ENCODE measurements at regions not wholly inside any gene's neighbourhood (a gene's known extent, or its start where the extent isn't known, plus 50 kb on each side); places are given as distances from the start of the nearest gene placed in this dataset.

DNA sequence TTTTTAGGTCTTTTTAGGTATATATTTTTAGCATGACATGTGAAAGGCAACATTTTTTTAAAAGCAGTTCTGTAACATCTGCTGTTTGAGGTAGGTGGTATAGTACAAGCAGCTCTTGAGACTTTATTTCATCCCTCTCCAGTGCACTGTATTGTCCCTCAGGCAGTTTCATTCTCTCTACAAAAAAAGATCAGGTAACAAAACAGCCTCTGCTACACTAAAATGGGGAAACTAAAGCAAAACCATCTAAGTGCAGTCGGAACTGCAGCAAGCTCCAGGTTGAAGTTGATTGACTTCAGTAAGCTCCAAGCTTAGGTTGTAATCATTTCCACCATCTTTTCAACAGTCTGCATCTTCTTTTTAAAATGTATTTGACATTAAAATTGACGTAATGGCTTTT is 195.6 kb downstream of the DEPDC1B start:
- Mint-ChIP-seq H3K27me3 (ENCODE audit: insufficient read depth, unreplicated experiment) (peaks cover 63% of the 10 kb centered on the region), H3K27ac (ENCODE audit: low read depth, unreplicated experiment) (no peak overlapping the region), H3K4me3 (ENCODE audit: unreplicated experiment) (no peak overlapping the region), H3K9me3 (ENCODE audit: unreplicated experiment) (no peaks in the 10 kb centered on the region), H3K4me1 (ENCODE audit: insufficient read depth, unreplicated experiment) (no peaks in the 10 kb centered on the region), H3K36me3 (ENCODE audit: insufficient read depth, unreplicated experiment) (no peaks in the 10 kb centered on the region)
- DNase-seq (ENCODE audit: unreplicated experiment): no peak
- CTCF ChIA-PET: interaction anchor here (0.7 kb wide), 1 partner anchor 446 kb away, joined by 3 read pairs; no protein-coding TSS in a partner anchor
- intact Hi-C loops (cut with micrococcal nuclease): no loop called here
- TF ChIP-seq, protein P1, sequence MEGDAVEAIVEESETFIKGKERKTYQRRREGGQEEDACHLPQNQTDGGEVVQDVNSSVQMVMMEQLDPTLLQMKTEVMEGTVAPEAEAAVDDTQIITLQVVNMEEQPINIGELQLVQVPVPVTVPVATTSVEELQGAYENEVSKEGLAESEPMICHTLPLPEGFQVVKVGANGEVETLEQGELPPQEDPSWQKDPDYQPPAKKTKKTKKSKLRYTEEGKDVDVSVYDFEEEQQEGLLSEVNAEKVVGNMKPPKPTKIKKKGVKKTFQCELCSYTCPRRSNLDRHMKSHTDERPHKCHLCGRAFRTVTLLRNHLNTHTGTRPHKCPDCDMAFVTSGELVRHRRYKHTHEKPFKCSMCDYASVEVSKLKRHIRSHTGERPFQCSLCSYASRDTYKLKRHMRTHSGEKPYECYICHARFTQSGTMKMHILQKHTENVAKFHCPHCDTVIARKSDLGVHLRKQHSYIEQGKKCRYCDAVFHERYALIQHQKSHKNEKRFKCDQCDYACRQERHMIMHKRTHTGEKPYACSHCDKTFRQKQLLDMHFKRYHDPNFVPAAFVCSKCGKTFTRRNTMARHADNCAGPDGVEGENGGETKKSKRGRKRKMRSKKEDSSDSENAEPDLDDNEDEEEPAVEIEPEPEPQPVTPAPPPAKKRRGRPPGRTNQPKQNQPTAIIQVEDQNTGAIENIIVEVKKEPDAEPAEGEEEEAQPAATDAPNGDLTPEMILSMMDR (IDR thresholded peaks at IDR 0.05; ENCODE audit: unreplicated experiment): no peak
- POLR2A ChIA-PET: interaction anchor here (0.7 kb wide), 1 partner anchor 653 kb away, joined by 3 read pairs; no protein-coding TSS in a partner anchor
- no TSS peak for BruUV-seq (replicated peaks)

DNA sequence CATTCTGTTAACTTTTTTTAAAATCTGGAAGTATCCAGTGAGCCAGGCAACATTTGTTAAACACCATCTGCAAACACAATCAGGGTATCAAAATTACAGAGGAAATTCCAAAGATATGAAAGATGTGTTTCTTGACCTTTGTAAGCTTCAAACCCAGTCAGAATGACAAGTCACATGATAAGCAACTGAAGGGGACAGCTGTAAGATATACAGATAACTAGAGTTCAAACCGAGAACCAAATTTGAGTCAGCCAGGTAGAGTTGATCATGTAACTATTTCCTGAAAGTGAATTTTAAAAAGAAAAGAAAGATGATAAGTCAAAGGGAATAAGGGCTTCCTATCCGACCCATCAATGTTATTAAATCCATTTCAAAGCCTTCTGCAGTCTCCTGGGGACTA is 196.2 kb downstream of the DEPDC1B start:
- ChIA-PET POLR2A (interaction anchor here (0.7 kb wide), 1 partner anchor 652 kb away, joined by 3 read pairs; no protein-coding TSS in a partner anchor), CTCF (interaction anchor here (0.6 to 0.7 kb wide), 2 partner anchors 447 to 585 kb away, joined by 3 to 7 read pairs; no protein-coding TSS in a partner anchor)
- no peaks in the 10 kb centered on the region for H3K4me1 Mint-ChIP-seq (ENCODE audit: insufficient read depth, unreplicated experiment)

DNA sequence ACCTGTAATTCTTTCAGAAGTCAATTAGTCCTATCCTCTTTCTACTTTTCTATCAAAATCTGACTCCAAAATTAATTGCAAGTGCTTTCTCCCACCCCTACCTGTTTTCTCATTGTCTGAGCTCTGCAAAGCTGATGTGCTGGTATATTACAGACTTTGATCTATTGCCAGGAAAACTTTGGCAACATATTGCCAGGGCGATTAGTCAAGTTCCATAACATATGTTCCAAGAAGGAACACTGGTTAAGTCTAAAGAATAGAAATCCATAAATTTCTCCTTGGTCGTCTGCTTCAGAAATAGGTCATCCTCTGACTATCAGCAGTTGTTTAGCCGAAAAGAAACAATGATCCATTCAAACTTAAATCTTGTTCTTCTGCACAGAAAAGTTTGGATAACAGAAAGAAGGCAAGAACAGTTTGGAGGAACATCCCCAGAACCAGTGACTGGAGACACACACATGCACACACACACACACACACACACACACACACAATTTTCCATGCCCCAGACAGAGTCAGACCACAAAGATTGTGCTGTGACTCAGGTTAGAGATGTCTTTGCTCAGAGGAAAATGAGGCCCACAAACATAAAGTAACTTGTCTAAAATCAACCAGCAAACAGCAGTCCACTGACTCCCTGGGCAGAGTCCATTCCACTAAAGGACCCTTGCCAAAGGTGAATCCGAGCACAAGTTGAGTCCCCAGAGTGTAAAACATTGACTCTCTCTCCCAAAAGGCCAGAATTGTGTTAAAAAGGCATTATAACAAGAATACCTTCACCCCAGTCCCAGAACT is 202.1 kb downstream of the DEPDC1B start:
- H3K4me3 Mint-ChIP-seq (ENCODE audit: unreplicated experiment): no peak overlapping the region
- DNase-seq (ENCODE audit: unreplicated experiment): no peak

More for the DNA sequence above, 196.2 kb downstream of the DEPDC1B start:
- no peak overlapping the region for H3K4me3 Mint-ChIP-seq (ENCODE audit: unreplicated experiment)
- H3K27me3 Mint-ChIP-seq (ENCODE audit: insufficient read depth, unreplicated experiment): peaks cover 63% of the 10 kb centered on the region
- no peak overlapping the region for H3K27ac Mint-ChIP-seq (ENCODE audit: low read depth, unreplicated experiment)
- H3K9me3 Mint-ChIP-seq (ENCODE audit: unreplicated experiment): no peaks in the 10 kb centered on the region
- intact Hi-C loops (cut with micrococcal nuclease): no loop called here
- H3K36me3 Mint-ChIP-seq (ENCODE audit: insufficient read depth, unreplicated experiment): no peaks in the 10 kb centered on the region
- no TSS peak for BruUV-seq (replicated peaks)
- TF ChIP-seq, protein P1 (IDR thresholded peaks at IDR 0.05; ENCODE audit: unreplicated experiment): no peak
- no peak for DNase-seq (ENCODE audit: unreplicated experiment)

More for the DNA sequence above, 202.1 kb downstream of the DEPDC1B start:
- Mint-ChIP-seq H3K36me3 (ENCODE audit: insufficient read depth, unreplicated experiment) (no peaks in the 10 kb centered on the region), H3K27me3 (ENCODE audit: insufficient read depth, unreplicated experiment) (peaks cover 22% of the 10 kb centered on the region), H3K9me3 (ENCODE audit: unreplicated experiment) (no peaks in the 10 kb centered on the region), H3K4me1 (ENCODE audit: insufficient read depth, unreplicated experiment) (no peaks in the 10 kb centered on the region), H3K27ac (ENCODE audit: low read depth, unreplicated experiment) (no peak overlapping the region)
- ChIA-PET CTCF (interaction anchor here (0.7 kb wide), 1 partner anchor 8 kb away, joined by 5 read pairs; no protein-coding TSS in a partner anchor), POLR2A (no interaction called here)
- intact Hi-C loops (cut with micrococcal nuclease): no loop called here
- BruUV-seq (replicated peaks): no TSS peak
- TF ChIP-seq, protein P1 (IDR thresholded peaks at IDR 0.05; ENCODE audit: unreplicated experiment): no peak

Measured in MCF 10A (cell line).